GM21367 (cell line): ENCODE measurements at regions not wholly inside any gene's neighbourhood (a gene's known extent, or its start where the extent isn't known, plus 50 kb on each side); places are given as distances from the start of the nearest gene placed in this dataset.

Experiments
- ATAC-seq: cut with Tn5 transposase; IDR thresholded peaks from one replicate; pipeline ENCODE4 v1.9.1; 2021; ENCODE audit not compliant: unreplicated experiment

GRCh38 chr11:92850296-92850826 lies 119.1 kb upstream of the MTNR1B start:
- ATAC-seq: no peak

GRCh38 chr11:92852229-92852628 lies 117.2 kb upstream of the MTNR1B start:
- ATAC-seq: no peak

GRCh38 chr11:92852946-92853345 lies 116.5 kb upstream of the MTNR1B start:
- ATAC-seq: no peak

- ATAC-seq: no peak
These were observed 115.3 kb upstream of the MTNR1B start for GRCh38 chr11:92854162-92854561.

- no peak for ATAC-seq
These were observed 114.5 kb upstream of the MTNR1B start for GRCh38 chr11:92854952-92855351.

- no peak for ATAC-seq
These were observed 113.6 kb upstream of the MTNR1B start for GRCh38 chr11:92855607-92856405.

GRCh38 chr11:92857407-92857806 lies 112.0 kb upstream of the MTNR1B start:
- no peak for ATAC-seq

GRCh38 chr11:92859156-92859690 lies 110.2 kb upstream of the MTNR1B start:
- no peak for ATAC-seq

GRCh38 chr11:92861634-92862033 lies 107.8 kb upstream of the MTNR1B start:
- ATAC-seq: no peak

GRCh38 chr11:92865352-92865751 lies 104.1 kb upstream of the MTNR1B start:
- ATAC-seq: no peak

GRCh38 chr11:92866679-92867282 lies 102.7 kb upstream of the MTNR1B start:
- no peak for ATAC-seq

- ATAC-seq: no peak
These were observed 101.4 kb upstream of the MTNR1B start for GRCh38 chr11:92867913-92868619.

- ATAC-seq: no peak
These were observed 99.7 kb upstream of the MTNR1B start for GRCh38 chr11:92869716-92870115.

GRCh38 chr11:92870196-92870832 lies 99.1 kb upstream of the MTNR1B start:
- ATAC-seq: no peak

GRCh38 chr11:92873551-92873950 lies 95.9 kb upstream of the MTNR1B start:
- ATAC-seq: no peak

- ATAC-seq: no peak
These were observed 94.0 kb upstream of the MTNR1B start for GRCh38 chr11:92875473-92875872.

- no peak for ATAC-seq
These were observed 90.4 kb upstream of the MTNR1B start for GRCh38 chr11:92879086-92879485.

- no peak for ATAC-seq
These were observed 89.1 kb upstream of the MTNR1B start for GRCh38 chr11:92880381-92880780.

GRCh38 chr11:92881940-92882450 lies 87.5 kb upstream of the MTNR1B start:
- ATAC-seq: no peak

GRCh38 chr11:92882828-92883611 lies 86.4 kb upstream of the MTNR1B start:
- ATAC-seq: no peak
